Activated CD4-positive, alpha-beta T cell treated with anti-CD3 and anti-CD28 coated beads, Interleukin-2, amount 10 ng/mL, durations not matched to agents 24 days and 14 days (primary cell): ENCODE measurements at regions not wholly inside any gene's neighbourhood (a gene's known extent, or its start where the extent isn't known, plus 50 kb on each side); places are given as distances from the start of the nearest gene placed in this dataset.

Experiments used
- DNase-seq: peaks from one replicate; pipeline ENCODE4 v3.0.0; 2022
- H3K27ac Mint-ChIP-seq: one replicate; pipeline ENCODE4 v1.8.0; 2022; ENCODE audit warnings: mild to moderate bottlenecking, mixed read lengths
- H3K27me3 Mint-ChIP-seq: one replicate; pipeline ENCODE4 v1.8.0; 2022; ENCODE audit warnings: mixed read lengths
- H3K36me3 Mint-ChIP-seq: one replicate; pipeline ENCODE4 v1.8.0; 2022; ENCODE audit warnings: low read depth, mild to moderate bottlenecking, mixed read lengths
- H3K4me1 Mint-ChIP-seq: one replicate; pipeline ENCODE4 v1.8.0; 2021; ENCODE audit warnings: mixed read lengths
- H3K4me3 Mint-ChIP-seq: one replicate; pipeline ENCODE4 v1.8.0; 2022; ENCODE audit warnings: mild to moderate bottlenecking, moderate library complexity, mixed read lengths
- H3K9me3 Mint-ChIP-seq: one replicate; pipeline ENCODE4 v1.8.0; 2021; ENCODE audit warnings: mixed read lengths
- intact Hi-C: fragments of 100-400 bp; cut with micrococcal nuclease; formaldehyde crosslinking; loops from one replicate; pipeline ENCODE4 v1.15.1; 2023

DNA sequence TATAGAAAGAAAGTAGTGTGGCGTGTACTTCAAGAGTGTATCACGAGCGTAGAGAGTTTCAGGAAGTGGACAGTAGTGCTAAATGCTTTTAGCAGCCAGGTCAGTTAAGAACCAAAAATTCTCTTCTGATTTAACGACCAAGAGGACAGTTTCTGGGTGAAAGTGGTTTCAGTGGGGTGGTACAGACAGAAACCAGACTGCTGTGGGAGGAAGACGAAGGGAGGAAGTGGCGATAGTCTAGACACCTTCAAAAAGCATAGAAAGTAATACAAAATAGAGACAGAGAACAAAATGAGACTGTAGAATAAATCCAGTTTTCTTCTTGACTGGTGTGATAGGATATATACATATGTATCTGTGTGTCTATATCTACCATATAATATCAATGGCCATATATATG, 93.5 kb downstream of the MBL2 start:
- H3K9me3 Mint-ChIP-seq, result no peaks in the 10 kb centered on the region
- H3K27ac Mint-ChIP-seq, result no peak overlapping the region
- H3K4me3 Mint-ChIP-seq, result no peak overlapping the region
- no peaks in the 10 kb centered on the region for H3K4me1 Mint-ChIP-seq
- H3K36me3 Mint-ChIP-seq, result no peaks in the 10 kb centered on the region
- intact Hi-C loops, result no loop called here
- DNase-seq, result no peak
- H3K27me3 Mint-ChIP-seq, result no peaks in the 10 kb centered on the region

DNA sequence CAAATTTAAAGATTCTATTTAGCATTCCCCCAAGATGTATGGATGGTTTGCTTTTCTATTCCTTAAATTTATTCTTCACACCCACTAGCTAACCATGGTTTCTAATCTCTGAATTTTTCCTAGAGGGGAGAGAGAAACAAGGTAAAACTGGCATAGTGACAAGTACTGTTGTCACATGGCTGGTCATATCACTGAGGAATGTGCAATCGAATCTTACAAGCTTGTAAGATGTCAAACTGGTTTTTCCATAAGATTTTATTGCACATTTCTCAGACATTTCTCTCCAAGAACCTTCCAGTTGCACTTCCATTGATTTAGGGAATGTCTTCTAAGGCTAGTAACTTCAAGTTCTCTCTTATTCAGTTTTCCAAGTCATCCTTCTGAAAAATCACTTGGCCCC, 89.8 kb downstream of the MBL2 start:
- no peaks in the 10 kb centered on the region for H3K36me3 Mint-ChIP-seq
- H3K27me3 Mint-ChIP-seq, result no peaks in the 10 kb centered on the region
- no peaks in the 10 kb centered on the region for H3K4me1 Mint-ChIP-seq
- no peak for DNase-seq
- H3K9me3 Mint-ChIP-seq, result no peaks in the 10 kb centered on the region
- no peak overlapping the region for H3K27ac Mint-ChIP-seq
- intact Hi-C loops, result no loop called here
- H3K4me3 Mint-ChIP-seq, result no peak overlapping the region

DNA sequence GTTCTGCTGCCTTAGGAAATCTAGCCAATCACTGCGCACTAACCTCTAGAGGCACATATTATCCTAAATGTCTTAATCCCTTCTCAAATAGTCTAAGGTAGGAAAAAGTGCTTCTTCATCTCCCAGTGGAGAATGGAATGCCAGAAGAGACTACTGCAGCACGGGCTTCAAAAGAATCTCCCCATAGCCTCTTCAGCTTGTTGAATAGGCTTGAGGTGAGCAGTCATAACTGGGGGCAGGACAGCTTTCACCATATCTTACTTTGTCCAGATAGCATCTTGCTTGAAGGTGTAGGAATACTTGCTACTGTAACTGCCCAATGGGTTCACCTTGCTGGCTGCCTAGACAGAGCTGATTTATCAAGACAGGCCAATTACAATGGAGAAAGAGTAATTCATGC, 88.8 kb downstream of the MBL2 start:
- Mint-ChIP-seq H3K4me3 (no peak overlapping the region), H3K27me3 (no peaks in the 10 kb centered on the region), H3K36me3 (no peaks in the 10 kb centered on the region), H3K4me1 (no peaks in the 10 kb centered on the region), H3K9me3 (no peaks in the 10 kb centered on the region), H3K27ac (no peak overlapping the region)
- DNase-seq, result no peak
- intact Hi-C loops, result no loop called here

DNA sequence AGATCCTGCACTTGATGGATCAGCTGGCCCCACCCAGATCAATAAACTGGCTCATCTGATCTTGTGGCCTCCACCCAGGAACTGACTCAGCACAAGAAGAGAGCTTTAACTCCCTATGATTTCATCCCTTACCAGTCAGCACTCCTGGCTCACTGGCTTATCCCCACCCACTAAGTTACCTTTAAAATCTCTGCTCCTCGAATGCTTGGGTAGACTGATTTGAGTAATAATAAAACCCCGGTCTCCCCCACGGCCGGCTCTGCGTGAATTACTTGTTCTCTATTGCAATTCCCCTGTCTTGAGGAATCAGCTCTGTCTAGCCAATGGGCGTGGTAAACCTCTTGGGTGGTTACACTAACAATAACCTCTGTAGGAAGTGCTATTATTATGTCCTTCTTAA, 83.7 kb downstream of the MBL2 start:
- H3K27me3 Mint-ChIP-seq, result no peaks in the 10 kb centered on the region
- H3K9me3 Mint-ChIP-seq, result no peaks in the 10 kb centered on the region
- no peak overlapping the region for H3K4me3 Mint-ChIP-seq
- no peak overlapping the region for H3K27ac Mint-ChIP-seq
- no peak for DNase-seq
- intact Hi-C loops, result no loop called here
- no peaks in the 10 kb centered on the region for H3K4me1 Mint-ChIP-seq
- H3K36me3 Mint-ChIP-seq, result no peaks in the 10 kb centered on the region

DNA sequence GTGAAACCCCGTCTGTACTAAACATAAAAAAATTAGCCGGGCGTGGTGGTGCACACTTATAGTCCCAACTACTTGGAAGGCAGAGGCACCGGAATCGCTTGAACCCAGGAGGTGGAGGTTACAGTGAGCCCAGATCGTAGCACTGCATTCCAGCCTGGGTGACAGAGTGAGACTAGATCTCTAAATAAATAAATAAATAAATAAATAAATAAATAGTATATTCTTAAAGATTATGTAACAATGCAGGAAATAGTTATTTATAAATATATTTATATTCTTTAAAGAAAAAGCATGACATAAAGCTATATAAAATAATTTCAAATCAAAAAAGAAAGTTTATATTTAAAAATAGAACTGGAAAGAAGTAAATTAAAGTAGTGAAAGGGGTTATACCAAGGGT, 76.4 kb downstream of the MBL2 start:
- no peak for DNase-seq
- H3K4me1 Mint-ChIP-seq, result no peaks in the 10 kb centered on the region
- H3K27ac Mint-ChIP-seq, result no peak overlapping the region
- H3K36me3 Mint-ChIP-seq, result no peaks in the 10 kb centered on the region
- H3K27me3 Mint-ChIP-seq, result no peaks in the 10 kb centered on the region
- H3K9me3 Mint-ChIP-seq, result no peaks in the 10 kb centered on the region
- intact Hi-C loops, result no loop called here
- no peak overlapping the region for H3K4me3 Mint-ChIP-seq

DNA sequence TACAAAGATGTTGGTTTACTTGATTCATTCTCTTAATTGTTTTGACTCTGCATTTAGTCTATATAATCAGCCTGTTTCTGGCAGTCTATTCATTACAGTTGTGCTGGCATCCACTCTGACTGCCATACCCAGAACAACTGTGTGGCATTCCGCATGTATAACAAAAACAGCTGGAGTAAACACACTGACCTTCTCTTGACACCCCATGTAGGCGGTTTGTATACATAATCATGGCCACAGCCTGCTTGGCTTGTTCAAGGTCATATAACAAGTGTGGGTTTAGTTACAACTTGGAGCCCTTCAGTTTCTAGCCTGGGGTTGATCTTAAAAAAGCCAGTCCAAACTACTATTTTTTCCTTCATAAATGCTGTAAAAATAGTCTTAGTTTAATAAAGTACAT, 70.9 kb downstream of the MBL2 start:
- H3K36me3 Mint-ChIP-seq, result no peaks in the 10 kb centered on the region
- no peak overlapping the region for H3K4me3 Mint-ChIP-seq
- no peaks in the 10 kb centered on the region for H3K4me1 Mint-ChIP-seq
- intact Hi-C loops, result no loop called here
- no peaks in the 10 kb centered on the region for H3K27me3 Mint-ChIP-seq
- DNase-seq, result no peak
- H3K27ac Mint-ChIP-seq, result no peak overlapping the region
- H3K9me3 Mint-ChIP-seq, result no peaks in the 10 kb centered on the region

DNA sequence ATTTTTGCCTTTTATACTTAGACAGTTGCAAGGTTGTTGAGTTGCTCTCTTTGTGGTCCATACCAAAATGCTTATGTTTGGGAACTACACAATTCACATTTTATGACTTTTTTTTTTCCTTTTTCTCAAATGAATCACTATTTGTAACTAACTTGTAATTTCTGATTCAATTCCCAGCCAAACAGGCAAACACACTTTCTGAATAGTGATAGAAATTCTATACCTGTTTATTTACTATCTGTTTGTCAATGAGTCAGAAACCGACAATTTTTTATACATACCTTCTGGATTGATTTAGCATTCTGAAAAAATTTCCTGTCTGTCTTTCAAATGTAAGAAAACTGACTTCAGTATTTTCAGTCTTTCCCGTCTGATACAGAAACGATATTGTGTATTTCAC, 69.1 kb downstream of the MBL2 start:
- no peaks in the 10 kb centered on the region for H3K4me1 Mint-ChIP-seq
- DNase-seq, result no peak
- H3K4me3 Mint-ChIP-seq, result no peak overlapping the region
- H3K9me3 Mint-ChIP-seq, result no peaks in the 10 kb centered on the region
- no peaks in the 10 kb centered on the region for H3K36me3 Mint-ChIP-seq
- H3K27me3 Mint-ChIP-seq, result no peaks in the 10 kb centered on the region
- intact Hi-C loops, result no loop called here
- no peak overlapping the region for H3K27ac Mint-ChIP-seq

DNA sequence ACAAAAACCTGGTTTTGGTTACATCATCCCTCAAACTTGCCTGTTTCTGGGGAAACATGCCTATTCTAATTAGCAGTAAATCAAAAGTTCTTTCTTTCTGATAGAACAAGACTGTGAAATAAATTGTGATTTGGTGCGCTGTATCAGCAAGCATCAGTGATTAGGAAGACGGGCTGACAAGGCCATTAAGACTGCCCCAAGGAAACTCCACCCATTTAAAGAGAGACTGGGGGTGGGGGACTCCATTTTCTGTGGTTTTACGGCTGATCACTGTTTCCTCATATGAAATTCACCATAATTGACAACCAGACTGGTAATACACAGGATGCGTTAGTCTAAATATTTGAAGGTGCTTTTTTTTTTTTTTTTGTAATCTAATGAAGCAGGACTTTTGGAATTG, 68.7 kb downstream of the MBL2 start:
- Mint-ChIP-seq H3K27ac (no peak overlapping the region), H3K27me3 (no peaks in the 10 kb centered on the region), H3K36me3 (no peaks in the 10 kb centered on the region), H3K4me3 (no peak overlapping the region), H3K9me3 (no peaks in the 10 kb centered on the region), H3K4me1 (no peaks in the 10 kb centered on the region)
- intact Hi-C loops, result no loop called here
- no peak for DNase-seq

DNA sequence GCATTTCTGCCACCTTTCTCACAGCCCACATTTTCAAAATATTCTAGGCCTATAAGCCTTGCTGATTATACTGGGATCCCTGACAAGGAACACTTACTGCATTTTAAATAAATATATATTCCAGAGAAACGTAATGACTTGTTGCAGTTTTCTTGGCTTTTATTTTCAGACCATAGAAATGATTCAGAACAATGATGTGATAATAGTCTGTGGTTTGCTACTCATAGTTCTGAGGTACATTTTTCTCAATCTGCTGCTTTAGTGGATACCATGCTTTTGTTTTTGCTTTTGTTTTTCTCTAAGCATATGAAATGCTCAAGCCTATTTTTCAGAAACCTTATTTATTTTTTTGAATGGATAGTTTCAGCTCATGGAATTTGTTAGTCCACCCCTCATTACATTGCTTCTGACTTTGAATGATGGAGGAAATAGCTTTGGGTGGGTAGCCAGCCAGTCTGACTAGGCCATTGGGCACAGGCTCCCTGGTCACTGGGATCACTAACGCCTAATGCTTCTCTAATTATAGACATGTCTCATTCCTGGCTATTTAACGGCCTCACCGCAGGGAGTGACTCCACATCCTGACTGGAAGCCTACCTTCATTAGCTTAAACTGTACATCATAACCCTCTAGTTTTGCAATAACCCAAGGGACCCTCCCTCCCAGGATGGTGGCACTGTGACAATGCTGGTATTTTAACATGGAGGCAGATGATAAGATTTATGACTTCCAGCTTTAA, 66.1 kb downstream of the MBL2 start:
- H3K9me3 Mint-ChIP-seq, result no peaks in the 10 kb centered on the region
- intact Hi-C loops, result no loop called here
- H3K27me3 Mint-ChIP-seq, result no peaks in the 10 kb centered on the region
- DNase-seq, result no peak
- H3K36me3 Mint-ChIP-seq, result no peaks in the 10 kb centered on the region
- H3K4me3 Mint-ChIP-seq, result no peak overlapping the region
- H3K27ac Mint-ChIP-seq, result no peak overlapping the region
- H3K4me1 Mint-ChIP-seq, result no peaks in the 10 kb centered on the region
